ENCODE measurements at regions not wholly inside any gene's neighbourhood (a gene's known extent, or its start where the extent isn't known, plus 50 kb on each side); places are given as distances from the start of the nearest gene placed in this dataset.

GRCh38 chr16:65794973-65795372 lies 571.5 kb upstream of the CDH5 start:
- Histone ChIP-seq H3K9ac (ENCODE audit: low read depth, low read length) (no peak overlapping the region), H3K4me3 (ENCODE audit: low read depth, low read length) (no peak overlapping the region), H3K9me3 (ENCODE audit: control insufficient read depth, insufficient read depth, low read length) (no peaks in the 10 kb centered on the region), H3K36me3 (ENCODE audit: control insufficient read depth, insufficient read depth, low read length) (no peaks in the 10 kb centered on the region), H3K4me1 (ENCODE audit: control insufficient read depth, insufficient read depth, low read length) (no peaks in the 10 kb centered on the region), H3K27me3 (ENCODE audit: control insufficient read depth, insufficient read depth, low read length) (no peaks in the 10 kb centered on the region), H3K27ac (ENCODE audit: low read depth, low read length) (no peak overlapping the region)

DNA sequence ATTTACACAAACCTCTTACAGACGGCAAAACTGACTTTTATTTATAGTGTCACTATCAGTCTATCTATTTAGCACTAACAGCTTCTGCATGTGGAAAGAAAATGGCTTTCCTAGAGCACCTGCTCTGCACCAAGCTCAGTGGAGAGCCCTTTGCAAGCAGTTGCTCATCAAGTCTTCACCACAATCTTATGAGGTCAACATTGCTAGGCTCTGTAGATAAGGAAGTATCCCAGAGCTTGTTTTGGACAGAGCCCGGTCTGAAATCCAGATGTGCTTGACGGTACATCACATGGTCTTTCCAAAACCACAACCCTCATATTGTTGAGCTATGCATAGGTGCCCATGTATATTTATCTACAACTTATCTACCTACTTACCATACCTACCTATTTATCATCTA lies 572.7 kb upstream of the CDH5 start:
- Histone ChIP-seq H3K9ac (ENCODE audit: low read depth, low read length) (no peak overlapping the region), H3K27ac (ENCODE audit: low read depth, low read length) (no peak overlapping the region), H3K27me3 (ENCODE audit: control insufficient read depth, insufficient read depth, low read length) (no peaks in the 10 kb centered on the region), H3K9me3 (ENCODE audit: control insufficient read depth, insufficient read depth, low read length) (no peaks in the 10 kb centered on the region), H3K36me3 (ENCODE audit: control insufficient read depth, insufficient read depth, low read length) (no peaks in the 10 kb centered on the region), H3K4me1 (ENCODE audit: control insufficient read depth, insufficient read depth, low read length) (no peaks in the 10 kb centered on the region), H3K4me3 (ENCODE audit: low read depth, low read length) (no peak overlapping the region)

GRCh38 chr16:65790768-65791167 lies 575.7 kb upstream of the CDH5 start:
- no peaks in the 10 kb centered on the region for H3K4me1 ChIP-seq (ENCODE audit: control insufficient read depth, insufficient read depth, low read length)
- no peak overlapping the region for H3K4me3 ChIP-seq (ENCODE audit: low read depth, low read length)
- no peaks in the 10 kb centered on the region for H3K27me3 ChIP-seq (ENCODE audit: control insufficient read depth, insufficient read depth, low read length)
- no peaks in the 10 kb centered on the region for H3K9me3 ChIP-seq (ENCODE audit: control insufficient read depth, insufficient read depth, low read length)
- no peak overlapping the region for H3K9ac ChIP-seq (ENCODE audit: low read depth, low read length)
- no peaks in the 10 kb centered on the region for H3K36me3 ChIP-seq (ENCODE audit: control insufficient read depth, insufficient read depth, low read length)
- H3K27ac ChIP-seq (ENCODE audit: low read depth, low read length), result no peak overlapping the region

DNA sequence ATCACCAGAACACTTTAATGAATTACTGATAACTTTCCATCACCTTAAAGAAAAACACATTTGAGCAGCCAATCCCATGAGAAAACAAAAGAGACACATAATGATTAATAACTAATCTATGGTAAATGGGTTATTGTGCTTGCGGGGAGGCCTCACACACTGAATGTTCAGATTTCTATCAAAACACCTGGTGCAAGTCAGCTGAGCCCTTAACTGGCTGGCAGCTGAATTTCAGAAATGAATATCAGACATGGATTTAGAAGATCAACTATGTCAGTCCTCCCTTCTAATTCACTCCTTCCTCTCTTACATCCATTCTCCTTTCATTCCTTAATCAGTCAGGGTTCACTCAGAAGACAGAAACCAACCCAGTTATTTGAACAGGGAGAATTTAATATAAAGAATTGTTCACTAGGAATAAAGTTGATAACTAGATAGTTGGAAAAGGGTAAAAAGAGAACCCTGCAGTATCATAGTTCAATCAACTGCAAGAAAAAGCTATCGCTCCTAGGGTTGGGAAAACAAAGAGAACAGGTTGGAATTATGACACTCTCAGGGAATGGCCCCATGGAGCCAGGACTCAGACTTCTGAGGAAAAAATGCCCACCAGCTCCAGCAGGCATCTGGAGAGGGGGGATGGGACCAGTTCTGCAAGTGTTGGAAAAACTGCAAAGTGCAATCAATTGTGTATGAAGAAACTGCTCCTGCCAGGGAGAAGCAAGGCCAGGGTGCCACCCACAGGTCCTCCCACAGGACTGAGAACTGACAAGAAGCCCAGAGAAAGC lies 577.1 kb upstream of the CDH5 start:
- Histone ChIP-seq H3K27me3 (ENCODE audit: control insufficient read depth, insufficient read depth, low read length) (no peaks in the 10 kb centered on the region), H3K4me3 (ENCODE audit: low read depth, low read length) (no peak overlapping the region), H3K27ac (ENCODE audit: low read depth, low read length) (no peak overlapping the region), H3K9ac (ENCODE audit: low read depth, low read length) (no peak overlapping the region), H3K4me1 (ENCODE audit: control insufficient read depth, insufficient read depth, low read length) (no peaks in the 10 kb centered on the region), H3K36me3 (ENCODE audit: control insufficient read depth, insufficient read depth, low read length) (no peaks in the 10 kb centered on the region), H3K9me3 (ENCODE audit: control insufficient read depth, insufficient read depth, low read length) (no peaks in the 10 kb centered on the region)

GRCh38 chr16:65788434-65789140 lies 577.9 kb upstream of the CDH5 start:
- H3K36me3 ChIP-seq (ENCODE audit: control insufficient read depth, insufficient read depth, low read length), result no peaks in the 10 kb centered on the region
- H3K9me3 ChIP-seq (ENCODE audit: control insufficient read depth, insufficient read depth, low read length), result no peaks in the 10 kb centered on the region
- no peaks in the 10 kb centered on the region for H3K27me3 ChIP-seq (ENCODE audit: control insufficient read depth, insufficient read depth, low read length)
- no peak overlapping the region for H3K9ac ChIP-seq (ENCODE audit: low read depth, low read length)
- no peak overlapping the region for H3K27ac ChIP-seq (ENCODE audit: low read depth, low read length)
- no peak overlapping the region for H3K4me3 ChIP-seq (ENCODE audit: low read depth, low read length)
- no peaks in the 10 kb centered on the region for H3K4me1 ChIP-seq (ENCODE audit: control insufficient read depth, insufficient read depth, low read length)

DNA sequence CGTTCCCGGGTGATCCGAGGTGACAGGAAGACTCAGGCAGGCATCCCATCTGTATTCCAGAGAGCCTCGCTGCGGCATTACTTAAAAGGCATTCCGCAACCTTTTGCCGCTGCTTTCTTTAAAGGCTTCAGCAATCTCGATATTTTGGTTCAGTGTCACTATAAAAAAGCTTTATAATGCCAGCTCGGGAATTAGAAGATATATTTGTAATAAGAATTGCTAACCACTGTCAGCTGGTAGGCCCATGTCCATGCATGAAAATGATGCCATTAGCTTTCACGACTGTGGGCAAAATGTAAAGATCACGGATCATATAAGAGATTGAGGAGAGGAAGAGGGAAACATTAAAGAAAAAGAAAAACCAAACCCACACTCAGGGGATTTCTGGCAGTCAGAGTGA lies 578.6 kb upstream of the CDH5 start:
- H3K9ac ChIP-seq (ENCODE audit: low read depth, low read length), result no peak overlapping the region
- no peaks in the 10 kb centered on the region for H3K27me3 ChIP-seq (ENCODE audit: control insufficient read depth, insufficient read depth, low read length)
- no peaks in the 10 kb centered on the region for H3K4me1 ChIP-seq (ENCODE audit: control insufficient read depth, insufficient read depth, low read length)
- no peak overlapping the region for H3K27ac ChIP-seq (ENCODE audit: low read depth, low read length)
- no peaks in the 10 kb centered on the region for H3K9me3 ChIP-seq (ENCODE audit: control insufficient read depth, insufficient read depth, low read length)
- H3K4me3 ChIP-seq (ENCODE audit: low read depth, low read length), result no peak overlapping the region
- H3K36me3 ChIP-seq (ENCODE audit: control insufficient read depth, insufficient read depth, low read length), result no peaks in the 10 kb centered on the region

DNA sequence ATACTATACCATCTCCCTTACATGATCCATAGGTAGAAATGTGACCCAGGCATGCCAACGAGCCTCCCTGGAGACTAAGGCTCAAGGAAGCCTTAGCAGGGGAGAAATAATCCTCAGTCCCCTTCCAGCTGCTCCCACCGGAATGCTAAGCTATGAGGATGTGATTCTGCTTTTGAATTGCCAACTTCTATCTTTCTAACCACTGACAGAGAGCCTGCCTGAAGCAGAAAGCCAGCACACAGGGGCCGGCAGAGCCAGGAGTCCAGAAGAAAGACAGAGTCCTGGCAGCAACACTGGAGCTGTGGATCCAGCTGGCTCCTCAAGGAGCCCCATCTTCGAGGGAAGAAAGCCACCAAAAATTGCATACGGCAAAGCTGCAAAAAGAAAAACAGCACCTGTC lies 579.6 kb upstream of the CDH5 start:
- Histone ChIP-seq H3K4me3 (ENCODE audit: low read depth, low read length) (no peak overlapping the region), H3K9me3 (ENCODE audit: control insufficient read depth, insufficient read depth, low read length) (no peaks in the 10 kb centered on the region), H3K27ac (ENCODE audit: low read depth, low read length) (no peak overlapping the region), H3K4me1 (ENCODE audit: control insufficient read depth, insufficient read depth, low read length) (no peaks in the 10 kb centered on the region), H3K36me3 (ENCODE audit: control insufficient read depth, insufficient read depth, low read length) (no peaks in the 10 kb centered on the region), H3K27me3 (ENCODE audit: control insufficient read depth, insufficient read depth, low read length) (no peaks in the 10 kb centered on the region), H3K9ac (ENCODE audit: low read depth, low read length) (no peak overlapping the region)

GRCh38 chr16:65783709-65784474 lies 582.6 kb upstream of the CDH5 start:
- Histone ChIP-seq H3K27me3 (ENCODE audit: control insufficient read depth, insufficient read depth, low read length) (no peaks in the 10 kb centered on the region), H3K36me3 (ENCODE audit: control insufficient read depth, insufficient read depth, low read length) (no peaks in the 10 kb centered on the region), H3K9me3 (ENCODE audit: control insufficient read depth, insufficient read depth, low read length) (no peaks in the 10 kb centered on the region), H3K9ac (ENCODE audit: low read depth, low read length) (no peak overlapping the region), H3K27ac (ENCODE audit: low read depth, low read length) (no peak overlapping the region), H3K4me3 (ENCODE audit: low read depth, low read length) (no peak overlapping the region), H3K4me1 (ENCODE audit: control insufficient read depth, insufficient read depth, low read length) (no peaks in the 10 kb centered on the region)

DNA sequence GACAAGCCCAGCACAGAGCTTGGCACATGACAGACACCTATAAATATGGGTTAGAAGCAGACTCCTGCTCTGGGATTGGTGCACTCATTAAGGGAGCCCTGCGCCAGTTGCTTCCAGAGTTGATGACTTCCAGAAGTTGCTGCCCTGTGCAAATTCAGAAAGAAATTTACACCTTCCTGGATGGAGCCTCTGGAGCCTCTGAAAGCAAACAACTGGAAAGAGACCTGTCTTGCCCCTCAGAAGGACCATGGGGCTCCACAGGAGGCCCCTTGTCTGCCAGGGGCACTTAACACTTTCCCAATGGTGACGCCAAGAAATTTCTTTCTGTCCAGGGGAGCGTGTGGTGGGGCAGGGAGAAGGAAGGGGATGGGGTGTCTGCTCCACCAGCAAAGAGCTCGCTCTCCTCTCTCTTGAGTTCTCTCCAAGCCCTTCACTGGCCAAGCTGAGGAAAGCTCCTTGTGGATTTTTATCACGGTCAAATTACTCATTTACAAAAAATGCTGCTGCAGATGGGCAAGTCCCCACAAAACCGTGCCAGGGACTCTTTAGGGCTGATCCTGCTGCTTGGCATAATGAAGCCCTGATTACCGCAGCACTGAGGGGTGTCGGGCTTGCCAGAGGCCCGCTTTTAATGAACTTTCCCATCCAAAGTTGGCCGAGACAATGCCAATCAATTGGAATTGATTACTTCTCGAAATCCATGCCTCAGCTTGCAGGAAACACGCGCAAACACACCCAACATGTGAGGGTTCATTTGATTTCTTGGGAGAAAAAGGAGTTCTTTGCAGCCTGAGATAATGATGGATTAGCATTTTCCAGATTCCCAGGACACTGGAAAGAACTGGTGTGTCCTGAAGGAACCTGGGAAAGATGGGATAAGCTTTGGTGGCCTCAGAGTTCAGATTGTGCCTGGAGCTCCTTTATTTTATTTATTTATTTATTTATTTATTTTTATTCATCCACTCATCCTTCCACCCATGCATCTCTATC lies 583.6 kb upstream of the CDH5 start:
- H3K9ac ChIP-seq (ENCODE audit: low read depth, low read length), result no peak overlapping the region
- no peaks in the 10 kb centered on the region for H3K36me3 ChIP-seq (ENCODE audit: control insufficient read depth, insufficient read depth, low read length)
- H3K4me3 ChIP-seq (ENCODE audit: low read depth, low read length), result no peak overlapping the region
- no peak overlapping the region for H3K27ac ChIP-seq (ENCODE audit: low read depth, low read length)
- no peaks in the 10 kb centered on the region for H3K27me3 ChIP-seq (ENCODE audit: control insufficient read depth, insufficient read depth, low read length)
- no peaks in the 10 kb centered on the region for H3K9me3 ChIP-seq (ENCODE audit: control insufficient read depth, insufficient read depth, low read length)
- no peaks in the 10 kb centered on the region for H3K4me1 ChIP-seq (ENCODE audit: control insufficient read depth, insufficient read depth, low read length)

DNA sequence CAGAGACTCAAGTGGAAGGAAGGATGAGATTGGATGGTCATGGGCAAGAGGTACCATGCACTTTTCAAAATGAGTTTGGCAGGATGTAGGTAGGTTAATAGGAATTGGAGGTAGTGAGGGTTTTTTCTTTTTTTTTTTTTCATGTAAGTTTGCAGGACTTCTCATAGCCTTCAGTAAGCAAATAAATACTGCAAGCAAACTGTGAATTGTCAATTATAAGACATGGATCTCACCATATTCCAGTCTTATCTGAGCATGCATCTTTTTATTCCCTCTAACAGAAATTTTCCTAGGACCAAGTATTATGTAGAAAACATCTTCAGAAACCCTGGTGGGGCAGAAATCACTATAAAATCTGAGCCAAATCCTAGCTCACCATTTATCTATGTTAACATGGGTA lies 584.6 kb upstream of the CDH5 start:
- H3K4me1 ChIP-seq (ENCODE audit: control insufficient read depth, insufficient read depth, low read length), result no peaks in the 10 kb centered on the region
- H3K27ac ChIP-seq (ENCODE audit: low read depth, low read length), result no peak overlapping the region
- no peak overlapping the region for H3K4me3 ChIP-seq (ENCODE audit: low read depth, low read length)
- peaks cover 3% of the 10 kb centered on the region; the same call in 1 of the 2 replicates for H3K9me3 ChIP-seq (ENCODE audit: control insufficient read depth, insufficient read depth, low read length)
- H3K27me3 ChIP-seq (ENCODE audit: control insufficient read depth, insufficient read depth, low read length), result no peaks in the 10 kb centered on the region
- H3K36me3 ChIP-seq (ENCODE audit: control insufficient read depth, insufficient read depth, low read length), result no peaks in the 10 kb centered on the region
- H3K9ac ChIP-seq (ENCODE audit: low read depth, low read length), result no peak overlapping the region

Data from HUES48 (cell line).